GM19372 (cell line): ENCODE measurements at regions not wholly inside any gene's neighbourhood (a gene's known extent, or its start where the extent isn't known, plus 50 kb on each side); places are given as distances from the start of the nearest gene placed in this dataset.

ENCODE experiments used
- ATAC-seq: cut with Tn5 transposase; IDR thresholded peaks from one replicate; pipeline ENCODE4 v1.9.1; 2021; ENCODE audit warnings: mild to moderate bottlenecking, low read depth, moderate library complexity; ENCODE audit not compliant: unreplicated experiment

GRCh38 chr4:181611033-181611711 lies 632.0 kb upstream of the TENM3 start:
- no peak for ATAC-seq

- ATAC-seq, result no peak
These were observed 631.1 kb upstream of the TENM3 start for GRCh38 chr4:181611946-181612600.

GRCh38 chr4:181613200-181613599 lies 630.0 kb upstream of the TENM3 start:
- ATAC-seq, result no peak

GRCh38 chr4:181618038-181618618 lies 625.1 kb upstream of the TENM3 start:
- ATAC-seq, result no peak

- ATAC-seq, result no peak
These were observed 624.3 kb upstream of the TENM3 start for GRCh38 chr4:181618896-181619295.

GRCh38 chr4:181619651-181620050 lies 623.6 kb upstream of the TENM3 start:
- ATAC-seq, result no peak

- no peak for ATAC-seq
These were observed 605.8 kb upstream of the TENM3 start for GRCh38 chr4:181637186-181638105.

- no peak for ATAC-seq
These were observed 599.7 kb upstream of the TENM3 start for GRCh38 chr4:181643466-181643865.

- no peak for ATAC-seq
These were observed 597.7 kb upstream of the TENM3 start for GRCh38 chr4:181645489-181645888.

- ATAC-seq, result no peak
These were observed 596.3 kb upstream of the TENM3 start for GRCh38 chr4:181646864-181647263.

GRCh38 chr4:181647396-181648147 lies 595.6 kb upstream of the TENM3 start:
- no peak for ATAC-seq

- ATAC-seq, result no peak
These were observed 593.0 kb upstream of the TENM3 start for GRCh38 chr4:181650033-181650825.

- ATAC-seq, result no peak
These were observed 586.5 kb upstream of the TENM3 start for GRCh38 chr4:181656748-181657147.

- ATAC-seq, result no peak
These were observed 584.0 kb upstream of the TENM3 start for GRCh38 chr4:181659202-181659601.

GRCh38 chr4:181659876-181660275 lies 583.3 kb upstream of the TENM3 start:
- ATAC-seq, result no peak

GRCh38 chr4:181661090-181661489 lies 582.1 kb upstream of the TENM3 start:
- no peak for ATAC-seq

GRCh38 chr4:181661923-181662322 lies 581.3 kb upstream of the TENM3 start:
- ATAC-seq, result no peak

GRCh38 chr4:181662383-181662782 lies 580.8 kb upstream of the TENM3 start:
- no peak for ATAC-seq

- ATAC-seq, result no peak
These were observed 572.7 kb upstream of the TENM3 start for GRCh38 chr4:181670506-181670905.
